Limb (tissue), 2 donors: ENCODE measurements at regions not wholly inside any gene's neighbourhood (a gene's known extent, or its start where the extent isn't known, plus 50 kb on each side); places are given as distances from the start of the nearest gene placed in this dataset.

Experiments
- DNase-seq, 2 donors: peaks; one replicate each; pipeline ENCODE4 v3.0.0-alpha.2; 2016; ENCODE audit errors: extremely low spot score in 2 of 2

- no peak for DNase-seq
Measured at GRCh38 chr6:66662721-66663507, 955.9 kb upstream of the EYS start.

DNA sequence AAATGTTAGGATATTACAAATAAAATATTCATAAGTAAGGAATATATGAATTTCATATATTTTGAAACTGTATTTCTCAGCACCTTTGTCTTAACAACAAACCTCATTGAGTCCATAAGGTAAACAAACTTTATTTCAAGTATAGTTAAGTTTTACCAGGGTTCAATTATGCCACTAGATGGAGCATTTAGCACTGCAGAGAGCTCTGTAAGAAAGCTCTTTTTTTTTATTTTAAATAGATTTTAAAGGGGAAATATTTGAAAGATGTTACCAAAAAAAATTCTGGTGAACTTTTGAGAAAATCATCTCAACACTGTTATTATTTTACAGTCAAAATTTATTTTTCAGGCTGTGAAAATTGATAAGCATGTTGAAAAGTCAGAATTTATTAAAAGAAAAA, 955.2 kb upstream of the EYS start:
- peak in 1 of 2 donors; percentile 51 for DNase-seq

DNA sequence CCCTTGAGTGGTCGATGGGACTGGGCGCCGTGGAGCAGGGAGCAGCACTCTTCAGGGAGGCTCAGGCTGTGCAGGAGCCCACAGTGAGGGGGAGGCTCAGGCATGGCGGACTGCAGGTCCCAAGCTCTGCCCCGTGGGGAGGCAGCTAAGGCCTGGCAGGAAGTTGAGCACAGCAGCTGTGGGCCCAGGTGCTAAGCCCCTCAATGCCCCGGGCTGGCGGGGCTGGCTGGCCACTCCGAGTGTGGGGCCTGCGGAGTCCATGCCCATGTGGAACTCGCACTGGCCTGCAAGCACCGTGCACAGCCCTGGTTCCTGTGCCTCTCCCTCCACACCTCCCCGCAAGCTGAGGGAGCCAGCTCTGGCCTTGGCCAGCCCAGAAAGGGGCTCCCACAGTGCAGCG, 948.4 kb upstream of the EYS start:
- DNase-seq, result no peak

DNA sequence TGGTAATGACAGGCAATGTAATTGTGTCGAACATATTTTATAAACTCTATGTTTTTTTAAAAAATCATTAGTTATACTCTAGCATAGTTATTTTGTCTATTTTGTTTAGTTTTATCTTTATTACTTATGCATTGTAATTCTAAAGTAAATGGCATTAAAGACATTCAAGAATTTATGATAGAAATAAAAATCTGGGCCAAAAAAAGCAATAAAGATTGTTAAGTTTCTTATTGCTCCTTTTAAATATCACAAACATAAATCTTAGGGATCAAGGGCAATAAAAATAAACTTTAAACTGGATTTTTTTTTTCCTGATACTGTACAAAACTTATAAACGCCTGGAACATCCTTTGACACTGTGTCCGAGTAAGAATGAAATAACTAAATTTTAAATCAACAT, 931.5 kb upstream of the EYS start:
- DNase-seq, result no peak

DNA sequence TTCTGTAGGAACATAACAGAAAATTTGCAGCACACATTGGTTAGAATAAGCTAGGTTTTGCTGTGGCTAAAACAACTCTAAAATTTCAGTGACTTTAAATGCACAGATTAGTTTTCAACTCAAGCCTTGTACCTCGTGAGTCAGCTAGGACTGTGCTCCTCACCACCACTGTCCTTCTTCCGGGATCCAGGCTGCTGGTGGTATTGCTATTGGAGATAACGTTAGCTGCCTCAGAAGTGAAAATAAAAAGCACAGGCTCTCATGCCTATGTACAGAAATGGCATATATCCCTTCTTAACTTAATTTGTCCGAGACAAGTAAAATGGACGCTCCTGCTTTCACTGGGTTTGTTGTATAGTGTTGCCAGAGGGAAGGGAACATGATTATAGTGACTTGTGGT, 931.1 kb upstream of the EYS start:
- no peak for DNase-seq

- DNase-seq, result no peak
Measured at GRCh38 chr6:66628917-66629316, 921.9 kb upstream of the EYS start.

DNA sequence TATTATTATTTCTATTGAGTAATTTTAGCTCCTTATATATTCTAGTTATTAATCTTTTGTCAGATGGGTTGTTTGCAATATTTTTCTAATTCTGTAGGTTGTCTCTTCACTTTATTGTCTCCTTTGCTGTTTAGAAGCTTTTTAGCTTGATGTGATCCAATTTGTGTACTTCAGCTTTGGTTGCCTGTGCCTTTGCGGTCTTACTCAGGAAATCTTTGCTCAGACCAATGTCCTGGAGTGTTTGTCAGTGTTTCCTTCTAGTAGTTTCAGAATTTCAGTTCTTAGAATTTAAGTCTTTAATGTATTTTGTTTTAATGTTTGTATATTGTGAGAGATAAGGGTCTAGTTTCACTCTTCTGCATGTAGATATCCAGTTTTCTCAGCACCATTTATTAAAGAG, 916.0 kb upstream of the EYS start:
- DNase-seq, result no peak

DNA sequence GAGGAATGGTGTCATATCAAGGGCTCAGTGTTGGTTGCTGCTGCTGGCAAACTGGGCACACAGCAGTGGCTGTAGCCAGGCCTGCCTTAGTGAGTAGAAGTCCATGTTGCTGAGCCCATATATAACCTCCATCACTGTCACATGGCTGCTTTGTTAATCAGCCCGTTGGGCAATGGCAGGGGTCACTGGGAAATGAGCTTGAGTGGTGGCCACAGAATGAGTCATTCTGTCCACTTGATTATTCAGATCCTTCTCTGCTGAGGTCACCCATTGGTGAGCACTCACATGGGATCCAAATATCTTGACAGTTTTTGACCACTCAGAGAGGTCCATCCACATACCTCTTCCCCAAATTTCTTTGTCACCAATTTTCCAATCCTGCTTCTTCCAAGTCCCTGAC, 898.9 kb upstream of the EYS start:
- no peak for DNase-seq

- DNase-seq, result no peak
Measured at GRCh38 chr6:66605011-66605410, 898.0 kb upstream of the EYS start.

GRCh38 chr6:66599541-66599940, 892.5 kb upstream of the EYS start:
- DNase-seq, result no peak

DNA sequence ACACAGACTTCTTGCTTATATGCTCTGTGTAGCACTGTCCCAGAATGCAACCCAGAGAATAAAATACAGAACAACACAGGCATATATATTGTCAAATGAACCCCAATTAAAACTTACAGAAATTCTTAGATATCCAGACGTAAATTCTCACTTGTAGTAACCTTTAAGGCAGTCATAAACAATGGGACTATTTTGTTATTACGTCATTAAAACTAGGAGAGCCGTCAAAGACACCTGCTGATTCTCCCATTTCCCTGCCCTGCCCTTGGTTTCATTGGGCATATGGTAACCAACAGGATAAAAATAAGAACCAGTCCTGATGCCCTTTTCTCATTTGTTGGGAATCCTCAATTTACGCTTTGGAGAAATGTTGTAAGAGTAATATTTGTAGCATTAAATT, 871.3 kb upstream of the EYS start:
- DNase-seq, result no peak

DNA sequence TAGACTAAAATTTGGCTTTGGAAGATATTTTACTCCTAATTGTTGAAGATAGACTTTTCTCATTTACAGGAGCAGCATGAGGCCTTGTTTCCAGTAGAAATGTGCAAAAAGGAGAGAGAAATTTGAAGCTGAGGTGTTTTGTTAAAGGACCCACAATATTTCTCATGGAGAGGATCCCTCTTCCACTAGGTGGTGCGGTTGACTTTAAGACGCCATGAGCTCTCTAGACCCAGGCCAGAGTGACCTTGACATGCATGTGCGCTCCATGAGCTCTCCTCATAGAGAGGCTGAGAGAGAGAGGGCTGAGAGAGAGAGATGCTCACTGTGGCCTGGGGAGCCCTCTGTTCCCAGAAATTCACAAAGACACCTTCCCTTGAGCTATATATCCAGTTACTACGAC, 861.2 kb upstream of the EYS start:
- DNase-seq, result no peak

GRCh38 chr6:66561479-66561878, 854.5 kb upstream of the EYS start:
- no peak for DNase-seq

DNA sequence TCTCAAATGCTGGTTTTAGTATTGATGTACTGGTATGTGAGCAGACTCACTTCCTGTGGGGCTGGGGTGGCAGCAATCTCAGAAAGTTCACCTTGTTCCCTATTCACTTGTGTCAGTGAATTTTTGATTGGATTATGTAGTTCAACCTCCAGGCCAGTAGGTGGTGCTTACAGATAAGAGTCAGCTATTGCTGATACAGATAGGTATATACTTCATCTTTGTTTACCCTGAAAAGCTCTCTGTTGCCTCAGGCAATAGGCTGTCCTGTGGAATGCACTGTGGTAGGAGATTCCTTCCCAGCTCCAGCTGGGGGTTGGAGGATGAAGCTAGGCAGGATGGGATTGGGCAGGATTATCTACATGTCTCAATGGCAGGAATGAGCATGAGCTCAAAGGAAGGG, 851.2 kb upstream of the EYS start:
- no peak for DNase-seq

DNA sequence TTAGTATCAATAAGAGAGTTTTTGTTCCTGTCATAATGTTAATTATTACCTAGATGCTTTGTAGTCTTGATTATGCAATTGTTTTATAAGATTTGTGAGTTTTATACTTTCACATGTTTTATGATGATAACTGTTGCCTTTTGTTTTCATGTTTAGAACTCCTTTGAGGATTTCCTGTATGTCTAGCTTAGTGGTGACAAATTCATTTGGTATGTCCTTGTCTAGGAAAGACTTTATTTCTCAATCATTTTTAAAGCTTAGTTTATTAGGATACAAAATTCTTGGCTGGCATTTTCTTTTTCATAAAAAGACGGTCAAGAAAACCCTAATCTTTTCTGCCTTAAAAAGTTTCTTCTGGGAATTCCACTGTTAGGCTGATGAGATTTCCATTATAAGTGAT, 849.9 kb upstream of the EYS start:
- no peak for DNase-seq

- no peak for DNase-seq
Measured at GRCh38 chr6:66555082-66555481, 848.1 kb upstream of the EYS start.

DNA sequence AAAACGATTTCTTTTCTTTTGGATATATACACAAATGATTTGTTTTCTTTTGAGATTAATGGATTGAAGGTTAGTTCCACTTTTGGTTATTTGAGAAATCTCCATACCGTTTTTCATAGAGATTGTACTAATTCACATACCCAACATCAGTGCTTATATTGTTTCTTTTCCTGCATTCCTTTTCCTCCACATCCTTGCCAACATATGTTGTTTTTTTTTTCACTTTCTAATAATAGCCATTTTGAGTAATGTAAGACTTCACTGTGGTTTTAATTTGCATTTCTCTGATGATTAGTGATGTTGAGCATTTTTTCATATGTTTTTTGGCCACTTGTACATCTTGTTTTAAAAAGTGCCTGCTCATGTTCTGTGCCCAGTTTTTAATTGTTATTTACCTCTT, 846.4 kb upstream of the EYS start:
- no peak for DNase-seq

GRCh38 chr6:66538551-66539135, 831.6 kb upstream of the EYS start:
- DNase-seq, result no peak

- no peak for DNase-seq
Measured at GRCh38 chr6:66533921-66534404, 826.9 kb upstream of the EYS start.

DNA sequence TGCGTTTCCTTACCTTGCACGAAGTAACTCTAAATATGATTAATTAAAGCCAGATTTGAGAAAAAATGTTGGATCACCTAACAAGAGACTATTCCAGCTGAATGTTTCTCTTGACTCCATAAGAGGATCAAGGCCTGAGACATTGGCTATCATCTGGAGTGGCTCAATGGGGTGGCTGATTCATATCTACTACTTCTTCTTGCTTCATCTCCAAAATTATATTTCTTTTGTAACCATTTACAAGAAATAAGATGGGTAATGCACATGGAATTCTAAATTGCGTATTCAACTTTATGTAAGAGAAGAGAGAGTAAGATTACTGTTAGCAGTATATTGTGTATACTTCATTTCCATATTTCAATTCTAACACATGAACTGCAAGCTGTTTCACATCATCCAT, 819.0 kb upstream of the EYS start:
- DNase-seq, result no peak

GRCh38 chr6:66522864-66523263, 815.8 kb upstream of the EYS start:
- no peak for DNase-seq

- no peak for DNase-seq
Measured at GRCh38 chr6:66516377-66516776, 809.4 kb upstream of the EYS start.

GRCh38 chr6:66508433-66508832, 801.4 kb upstream of the EYS start:
- no peak for DNase-seq
